NCI-H526 (cell line): ENCODE measurements at regions not wholly inside any gene's neighbourhood (a gene's known extent, or its start where the extent isn't known, plus 50 kb on each side); places are given as distances from the start of the nearest gene placed in this dataset.

Source experiments
- DNase-seq, 2 experiments: peaks; one replicate each; lab custom pipeline; 2025; lab: John Stamatoyannopoulos, UW

- no peak for DNase-seq
Measured at GRCh38 chr22:27223317-27224177, 566.2 kb downstream of the MIAT start.

- no peak for DNase-seq
Measured at GRCh38 chr22:27224485-27225374, 567.3 kb downstream of the MIAT start.

GRCh38 chr22:27226666-27227065, 569.3 kb downstream of the MIAT start:
- DNase-seq, result no peak

GRCh38 chr22:27228771-27229170, 571.4 kb downstream of the MIAT start:
- DNase-seq, result no peak

- no peak for DNase-seq
Measured at GRCh38 chr22:27230189-27230588, 571.4 kb downstream of the MN1 start.

- DNase-seq, result no peak
Measured at GRCh38 chr22:27231266-27231665, 570.3 kb downstream of the MN1 start.

- no peak for DNase-seq
Measured at GRCh38 chr22:27232077-27232476, 569.5 kb downstream of the MN1 start.

- DNase-seq, result no peak
Measured at GRCh38 chr22:27237080-27237741, 564.3 kb downstream of the MN1 start.

- no peak for DNase-seq
Measured at GRCh38 chr22:27238935-27239510, 562.5 kb downstream of the MN1 start.

- DNase-seq, result no peak
Measured at GRCh38 chr22:27239520-27239919, 562.0 kb downstream of the MN1 start.

- DNase-seq, result no peak
Measured at GRCh38 chr22:27240298-27241075, 561.1 kb downstream of the MN1 start.

GRCh38 chr22:27241430-27242321, 559.9 kb downstream of the MN1 start:
- no peak for DNase-seq

- DNase-seq, result no peak
Measured at GRCh38 chr22:27242474-27242873, 559.1 kb downstream of the MN1 start.

- DNase-seq, result no peak
Measured at GRCh38 chr22:27242917-27243589, 558.5 kb downstream of the MN1 start.

GRCh38 chr22:27244328-27244727, 557.2 kb downstream of the MN1 start:
- DNase-seq, result no peak

- no peak for DNase-seq
Measured at GRCh38 chr22:27245056-27245455, 556.5 kb downstream of the MN1 start.

GRCh38 chr22:27246558-27246957, 555.0 kb downstream of the MN1 start:
- no peak for DNase-seq

GRCh38 chr22:27247701-27248434, 553.7 kb downstream of the MN1 start:
- no peak for DNase-seq

- DNase-seq, result no peak
Measured at GRCh38 chr22:27250418-27250817, 551.1 kb downstream of the MN1 start.
